COLO668 (cell line): ENCODE measurements at regions not wholly inside any gene's neighbourhood (a gene's known extent, or its start where the extent isn't known, plus 50 kb on each side); places are given as distances from the start of the nearest gene placed in this dataset.
"Not testable (repeated sequence)": the region's sequence is repeated elsewhere in the genome, so short reads cannot be mapped to it uniquely, and the experiment has no call there.

Experiments used
- DNase-seq: peaks from one replicate; lab custom pipeline; 2025; ENCODE audit not compliant: unreplicated experiment; lab: John Stamatoyannopoulos, UW

DNA sequence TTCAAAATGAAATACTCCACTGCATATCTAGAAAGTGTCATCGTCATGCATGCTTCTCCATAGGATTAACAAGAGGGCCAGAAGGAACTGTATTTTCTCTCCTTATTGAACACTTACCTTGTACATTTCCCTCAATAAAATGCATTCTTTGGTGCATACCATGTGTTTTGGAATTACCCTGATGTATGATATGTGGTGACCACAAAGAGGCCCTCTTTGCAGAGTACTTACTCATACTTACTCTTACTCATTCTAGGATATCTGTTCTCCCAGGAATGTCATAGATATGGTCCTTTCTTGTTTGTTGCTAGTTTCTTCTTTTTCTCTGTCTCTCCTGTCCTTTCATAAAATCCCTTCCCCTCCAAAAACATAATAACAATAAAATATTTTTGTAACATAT is 1087.1 kb upstream of the POT1 start:
- no peak for DNase-seq

DNA sequence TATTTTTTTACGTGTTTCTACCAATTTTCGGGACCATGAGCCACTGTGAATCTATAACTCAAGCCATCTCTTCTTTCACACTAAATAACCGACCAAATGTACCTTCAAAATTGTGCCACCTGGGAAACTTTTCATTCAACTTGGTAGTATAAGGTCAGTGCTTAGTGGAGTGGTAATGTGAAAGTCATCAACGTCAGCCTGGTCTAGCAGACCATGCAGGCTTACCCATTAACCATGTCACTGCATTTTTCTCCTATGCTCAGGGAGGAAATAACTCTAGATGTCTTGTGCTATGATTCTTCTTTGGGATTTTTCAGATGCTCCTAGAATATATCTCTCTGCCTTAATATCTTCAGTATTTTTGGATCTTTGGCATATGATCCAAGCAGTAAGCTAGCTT is 1075.4 kb upstream of the POT1 start:
- no peak for DNase-seq

DNA sequence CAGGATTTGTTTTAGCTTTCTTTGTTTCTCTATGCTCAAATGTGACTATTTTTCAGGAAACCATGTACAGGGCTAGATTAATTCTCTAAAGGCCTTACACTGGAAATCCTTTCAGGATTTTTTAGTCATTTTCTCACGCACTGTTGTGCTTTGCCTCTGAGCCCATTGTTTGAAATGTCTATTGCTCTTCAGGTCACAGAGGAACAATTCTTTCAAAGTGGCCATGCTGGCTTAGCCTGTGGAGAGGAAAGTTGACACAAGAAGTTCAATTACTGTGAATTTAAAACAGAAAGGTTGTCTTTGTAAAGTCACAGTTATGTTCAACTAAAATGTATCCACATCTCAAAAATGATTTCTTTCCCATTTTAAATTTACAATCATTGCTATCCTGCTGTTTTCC is 1071.7 kb upstream of the POT1 start:
- no peak for DNase-seq

DNA sequence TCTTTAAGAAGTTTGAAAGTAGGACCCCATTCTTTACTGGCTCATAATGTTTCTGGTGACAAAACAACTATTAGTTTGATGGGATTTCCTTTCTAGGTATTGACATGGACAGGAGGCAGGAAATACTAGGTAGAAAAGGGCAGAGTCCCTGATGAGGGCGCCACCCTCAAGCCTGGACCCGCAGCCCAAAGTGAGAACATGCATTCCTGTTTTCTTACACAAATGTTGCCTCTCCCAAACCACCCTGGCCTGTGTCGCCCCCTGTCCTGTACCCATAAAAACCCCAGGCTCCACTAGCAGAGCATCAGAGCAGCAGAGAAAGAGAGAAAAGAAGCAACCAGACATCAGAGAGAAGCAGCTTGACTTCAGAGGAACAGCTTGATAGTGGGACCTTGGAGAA is 1055.2 kb upstream of the POT1 start:
- DNase-seq, result no peak

DNA sequence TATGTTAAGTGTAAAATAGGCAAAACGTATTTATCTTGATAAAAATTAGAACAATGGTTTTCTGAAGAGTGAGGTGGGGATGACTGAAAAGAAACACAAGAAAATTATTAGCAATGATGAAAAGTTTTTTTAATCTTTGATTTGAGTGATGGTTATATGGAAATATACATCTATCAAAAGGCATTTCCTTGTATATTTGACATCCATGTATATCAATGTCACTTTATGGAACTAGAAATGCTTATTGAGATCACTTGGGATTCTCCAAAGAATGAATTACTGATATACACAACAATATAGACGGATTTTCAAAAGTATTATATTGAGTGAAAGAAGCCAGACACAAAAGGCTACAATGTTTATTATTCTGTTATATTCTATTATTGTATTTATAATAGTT is 1042.0 kb upstream of the POT1 start:
- no peak for DNase-seq

DNA sequence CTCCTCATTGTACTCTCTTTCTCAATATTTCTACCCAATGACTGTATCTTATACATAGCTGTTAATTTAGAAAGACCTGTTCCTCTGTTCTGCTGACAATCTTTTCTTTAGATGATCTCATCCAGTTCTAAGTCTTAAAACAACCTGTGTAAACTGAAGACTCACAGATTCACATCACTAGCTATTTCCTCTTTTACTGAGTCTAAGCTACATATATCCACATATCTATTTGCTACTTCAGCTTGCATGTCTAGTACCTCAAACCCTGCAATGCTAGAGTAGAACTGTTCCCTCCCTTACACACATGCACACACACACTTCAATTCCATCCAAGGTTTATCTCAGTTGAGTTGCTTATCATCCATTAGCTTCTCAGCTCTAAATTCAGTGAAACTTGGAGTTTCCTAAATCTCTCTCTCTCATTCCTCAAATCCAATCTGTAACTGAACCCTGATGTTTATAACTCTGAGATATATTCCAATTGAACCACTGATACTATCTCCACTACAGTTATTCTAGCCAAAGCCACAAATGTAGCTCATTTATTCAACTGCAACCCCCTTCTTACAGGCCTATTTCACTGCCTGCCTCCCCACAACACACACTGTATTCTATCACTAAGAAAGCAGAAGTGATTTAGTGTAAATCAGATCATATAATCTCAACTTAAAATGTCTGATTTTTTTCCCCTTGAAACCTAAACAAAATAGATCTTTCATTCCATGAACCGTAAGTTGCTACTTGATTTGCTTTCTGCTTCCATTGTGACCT is 1036.8 kb upstream of the POT1 start:
- DNase-seq, result no peak

DNA sequence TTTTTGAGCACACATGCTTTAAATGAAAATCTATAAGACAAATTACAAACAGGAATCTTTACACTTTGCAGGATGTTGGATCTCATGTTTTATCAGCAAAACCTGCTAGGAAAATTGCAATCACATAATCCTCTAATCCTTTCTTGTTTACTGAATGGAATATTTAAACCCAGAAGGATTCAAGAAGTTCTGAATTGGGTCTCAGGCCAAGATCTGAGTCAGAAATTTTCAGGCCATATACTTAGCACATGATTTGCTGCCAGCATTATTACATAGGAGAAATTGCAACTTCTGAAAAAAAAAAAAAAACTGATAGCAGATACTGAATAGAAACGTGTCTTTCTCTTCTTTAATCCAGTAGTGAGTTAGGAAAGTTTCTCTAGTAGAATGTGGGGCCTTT is 1005.3 kb upstream of the POT1 start:
- DNase-seq, result no peak

DNA sequence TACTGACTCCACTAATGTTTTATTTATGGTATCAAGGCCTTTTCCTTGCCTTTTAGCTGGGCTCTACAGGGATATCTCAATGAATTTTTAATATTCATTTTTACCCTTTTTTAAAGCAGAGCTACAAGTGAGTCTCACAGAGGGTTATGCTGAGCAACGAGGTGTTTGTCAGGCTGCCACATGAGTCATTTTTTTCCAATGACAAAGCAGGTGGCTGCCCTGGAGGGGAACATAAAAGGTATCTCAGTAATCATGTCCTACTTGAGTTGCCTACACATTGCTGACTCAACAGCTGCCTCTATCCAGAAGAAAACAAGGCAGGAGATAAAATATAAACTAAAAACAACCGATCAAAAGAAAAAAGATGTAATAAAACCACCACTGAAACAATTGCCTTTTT is 1004.9 kb upstream of the POT1 start:
- peak; percentile 53 for DNase-seq

DNA sequence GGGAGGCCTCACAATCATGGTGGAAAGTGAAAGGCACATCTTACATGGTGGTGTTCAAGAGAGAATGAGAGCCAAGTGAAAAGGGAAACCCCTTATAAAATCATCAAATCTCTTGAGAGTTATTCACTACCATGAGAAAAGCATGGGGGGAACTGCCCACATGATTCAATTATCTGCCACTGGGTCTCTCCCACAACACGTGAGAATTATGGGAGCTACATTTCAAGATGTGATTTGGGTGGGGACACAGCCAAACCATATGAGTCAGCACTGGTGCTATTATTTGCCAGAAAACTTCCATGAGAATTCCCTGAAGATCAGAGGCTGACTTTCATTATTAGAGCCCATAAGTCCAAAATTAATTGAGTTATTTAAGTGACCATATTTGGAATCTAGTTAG is 1001.2 kb upstream of the POT1 start:
- DNase-seq, result no peak

DNA sequence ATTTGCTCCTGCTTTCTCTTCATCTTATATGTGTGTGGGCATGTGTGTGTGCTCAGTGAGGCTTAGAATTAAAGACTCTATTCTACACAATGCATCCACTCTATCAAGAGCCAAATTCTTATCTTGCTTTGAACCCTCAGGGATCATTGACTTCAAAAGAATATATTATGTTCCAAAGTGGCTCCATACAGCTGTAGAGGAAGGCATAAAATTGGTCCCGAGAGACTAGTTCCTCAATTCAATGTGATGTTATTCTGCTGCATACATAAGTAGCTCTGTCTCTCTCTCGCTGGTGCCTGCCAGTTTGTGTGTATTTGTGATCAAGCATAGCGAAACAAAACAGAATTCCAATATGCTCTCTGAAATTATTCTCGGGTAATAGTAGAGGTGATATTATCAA is 997.9 kb upstream of the POT1 start:
- DNase-seq, result no peak

DNA sequence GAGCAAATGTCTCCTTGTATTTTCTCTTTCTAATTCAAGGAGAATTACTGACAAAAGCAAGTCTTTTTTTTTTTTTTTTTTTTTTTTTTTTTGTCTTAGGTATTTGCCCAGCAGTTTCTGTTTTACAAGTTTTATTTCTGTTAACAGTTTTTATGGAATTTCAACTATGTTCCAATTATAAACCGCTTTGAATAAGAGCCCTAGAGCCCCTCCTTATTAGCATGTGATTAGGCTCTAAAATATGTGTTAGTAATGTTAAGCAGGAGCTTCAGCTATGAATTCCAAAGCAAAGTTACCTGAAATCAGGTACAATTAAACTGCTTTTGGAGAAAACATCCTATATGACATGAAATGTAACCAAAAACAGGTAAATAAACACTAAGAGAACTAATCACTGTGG is 997.0 kb upstream of the POT1 start:
- DNase-seq, result no peak

DNA sequence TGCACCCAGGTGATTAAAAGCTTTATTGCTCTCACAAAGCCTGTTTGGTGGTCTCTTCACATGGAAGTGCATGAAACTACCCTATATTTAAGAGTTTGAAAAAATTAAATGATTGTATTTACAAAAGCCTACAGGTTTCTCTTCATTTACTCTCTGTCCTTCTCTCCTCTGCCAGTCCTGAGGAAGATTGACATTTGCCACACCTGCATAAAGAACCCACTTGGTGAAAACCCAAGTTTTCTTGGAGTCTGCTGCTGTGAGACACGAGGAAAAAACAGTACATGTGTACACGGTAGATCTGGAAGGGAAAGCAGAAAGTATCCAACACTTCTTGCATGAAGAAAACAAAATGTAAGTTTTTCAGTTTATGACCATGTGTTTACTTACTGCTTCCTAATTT is 994.4 kb upstream of the POT1 start:
- DNase-seq, result no peak

DNA sequence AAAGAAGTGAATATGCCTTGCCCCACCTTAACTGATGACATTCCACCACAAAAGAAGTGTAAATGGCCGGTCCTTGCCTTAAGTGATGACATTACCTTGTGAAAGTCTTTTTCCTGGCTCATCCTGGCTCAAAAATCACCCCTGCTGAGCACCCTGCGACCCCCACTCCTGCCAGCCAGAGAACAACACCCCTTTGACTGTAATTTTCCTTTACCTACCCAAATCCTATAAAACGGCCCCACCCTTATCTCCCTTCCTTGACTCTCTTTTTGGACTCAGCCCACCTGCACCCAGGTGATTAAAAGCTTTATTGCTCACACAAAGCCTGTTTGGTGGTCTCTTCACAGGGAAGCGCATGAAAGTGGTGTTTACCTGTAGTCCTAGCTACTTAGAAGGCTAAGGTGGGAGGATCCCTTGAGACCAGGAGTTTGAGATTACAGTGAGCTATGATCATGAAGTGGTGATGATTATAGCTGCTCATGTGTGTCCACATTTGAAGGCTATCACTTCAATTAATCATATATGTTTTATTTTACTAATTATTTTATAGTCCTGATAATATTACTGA is 985.8 kb upstream of the POT1 start:
- not testable (repeated sequence) for DNase-seq

DNA sequence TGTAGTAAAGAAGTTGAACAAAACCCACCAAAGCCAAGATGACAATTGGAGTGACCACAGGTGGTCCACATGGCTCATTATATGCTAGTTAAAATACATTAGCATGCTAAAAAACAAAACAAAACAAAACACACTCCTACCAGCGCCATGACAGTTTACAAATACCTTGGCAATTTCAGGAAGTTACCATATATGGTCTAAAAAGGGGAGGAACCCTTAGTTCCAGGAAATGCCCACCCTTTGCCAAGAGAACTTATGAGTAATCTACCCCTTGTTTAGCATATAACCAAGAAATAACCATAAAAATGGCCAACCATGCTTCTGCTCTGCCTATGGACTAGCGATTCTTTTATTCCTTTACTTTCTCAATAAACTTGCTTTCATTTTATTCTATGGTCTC is 979.1 kb upstream of the POT1 start:
- no peak for DNase-seq

DNA sequence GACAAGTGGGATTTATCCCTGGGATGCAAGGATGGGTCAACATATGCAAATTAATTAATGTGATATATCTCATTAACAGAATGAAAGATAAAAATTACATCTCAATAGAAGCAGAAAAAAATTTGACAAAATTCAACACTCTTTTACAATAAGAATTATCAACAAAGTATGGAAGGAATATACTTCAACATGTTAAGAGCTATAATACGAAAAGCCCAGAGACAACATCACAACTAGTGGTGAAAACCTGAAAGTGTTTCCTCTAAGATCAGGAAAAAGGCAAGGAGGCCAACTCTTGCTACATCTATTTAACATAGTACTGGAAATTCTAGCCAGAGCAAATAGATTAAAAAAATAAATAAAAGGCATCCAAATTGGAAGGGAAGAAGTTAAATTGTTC is 970.0 kb upstream of the POT1 start:
- DNase-seq, result no peak

DNA sequence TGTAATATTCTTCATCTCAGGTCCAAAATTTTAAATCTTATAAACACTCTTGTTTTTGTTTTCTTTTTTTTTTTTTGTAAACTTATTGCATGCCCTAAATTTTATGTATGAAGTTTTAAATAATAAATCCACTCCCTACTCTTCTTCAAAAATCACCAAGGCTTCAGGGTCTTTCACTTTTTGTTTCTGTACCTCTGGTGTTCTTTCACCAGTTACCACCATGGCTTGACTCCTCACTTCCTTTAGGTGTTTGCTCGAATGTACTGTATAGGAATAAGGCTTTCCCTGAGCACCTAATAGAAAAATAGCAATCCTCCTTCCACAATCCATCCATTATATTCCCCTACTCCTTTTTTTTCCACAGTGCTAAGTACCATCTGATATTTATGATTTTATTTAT is 962.8 kb upstream of the POT1 start:
- DNase-seq, result no peak

DNA sequence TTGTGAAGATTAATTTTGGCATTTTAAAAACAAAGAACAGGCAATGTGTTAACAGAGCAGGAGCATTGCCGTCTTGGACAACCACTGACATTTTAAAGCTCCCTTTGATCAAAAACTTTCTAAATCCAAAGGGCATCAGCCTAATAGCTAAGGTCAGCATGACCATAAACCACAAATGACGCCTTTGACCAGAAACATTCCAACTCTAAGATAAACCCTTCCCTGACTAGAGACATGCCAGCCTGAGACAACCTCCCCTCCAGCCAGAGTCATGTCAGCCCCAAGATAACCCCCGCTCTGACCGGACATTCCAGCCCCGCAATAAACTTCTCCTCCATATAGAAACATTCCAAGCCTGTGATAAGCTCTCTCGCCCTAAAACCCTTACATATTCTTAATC is 949.4 kb upstream of the POT1 start:
- DNase-seq, result no peak

DNA sequence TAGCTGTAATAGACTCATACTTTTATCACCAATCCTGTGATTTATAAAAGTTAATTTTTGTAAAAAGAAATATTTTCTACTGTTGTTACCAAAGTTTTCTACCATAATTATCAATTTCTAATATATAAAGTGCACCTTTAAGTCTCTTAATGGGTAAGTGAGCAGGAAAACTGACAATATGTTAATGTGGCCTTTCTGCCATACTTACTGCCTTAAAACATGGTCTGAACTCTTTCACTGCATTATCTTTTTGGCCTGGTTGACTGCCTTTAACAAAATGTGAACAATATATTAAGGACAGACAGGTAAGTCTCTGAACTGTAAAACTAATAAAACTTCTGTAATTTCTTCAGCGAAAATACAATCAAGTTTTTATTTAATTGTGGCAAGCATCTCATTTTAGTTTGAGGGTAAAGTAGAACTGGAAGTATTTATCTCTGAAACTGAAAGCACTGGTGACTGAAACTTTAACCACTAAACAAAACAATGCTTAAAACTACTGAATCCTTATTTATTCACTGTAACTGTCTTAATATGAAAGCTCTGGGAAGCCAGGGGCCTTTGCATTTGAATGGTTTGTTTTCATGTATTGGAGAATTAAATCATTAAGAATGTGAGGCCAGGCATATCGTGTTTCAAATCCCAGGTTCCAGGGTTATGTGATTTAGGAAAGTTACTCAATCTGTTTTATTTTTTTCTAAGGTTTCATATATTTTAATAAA is 948.8 kb upstream of the POT1 start:
- DNase-seq, result no peak

DNA sequence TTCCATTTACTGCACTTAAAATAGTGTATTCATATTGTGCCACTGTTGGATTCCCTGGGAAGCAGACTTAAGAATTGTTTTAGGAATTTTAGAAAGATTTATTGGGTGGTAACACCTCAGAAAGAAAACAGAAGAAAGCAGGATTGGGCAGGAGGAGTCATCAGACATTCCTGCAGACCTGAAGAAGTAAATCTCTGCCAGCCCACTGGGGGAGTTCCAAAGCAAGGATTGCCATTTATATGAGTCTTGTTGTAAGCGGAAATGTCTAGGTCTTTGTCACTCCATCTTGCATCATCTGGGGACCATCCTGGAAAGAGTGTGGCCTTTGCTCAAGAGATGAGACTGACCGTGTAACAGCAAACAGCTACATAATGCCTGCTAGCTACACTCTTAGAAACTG is 947.6 kb upstream of the POT1 start:
- DNase-seq, result no peak

DNA sequence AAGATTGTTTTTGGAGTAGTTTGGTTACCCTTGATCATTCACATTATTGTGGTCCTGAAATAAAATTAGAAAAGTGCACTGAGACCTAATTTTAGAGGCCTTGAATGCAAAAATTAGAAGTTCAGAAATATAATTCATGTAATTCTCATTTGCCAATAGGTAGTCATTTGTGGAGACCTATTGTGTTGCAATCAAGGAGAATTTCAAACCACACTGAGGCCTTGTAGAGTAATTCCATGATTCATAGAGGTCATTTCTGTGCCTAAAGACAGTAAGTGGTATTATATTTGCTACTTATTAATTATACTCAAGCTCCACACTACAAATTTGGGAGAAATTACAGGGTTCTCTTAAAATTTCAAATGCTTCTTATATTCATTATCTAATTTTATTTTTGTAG is 946.8 kb upstream of the POT1 start:
- DNase-seq, result no peak

DNA sequence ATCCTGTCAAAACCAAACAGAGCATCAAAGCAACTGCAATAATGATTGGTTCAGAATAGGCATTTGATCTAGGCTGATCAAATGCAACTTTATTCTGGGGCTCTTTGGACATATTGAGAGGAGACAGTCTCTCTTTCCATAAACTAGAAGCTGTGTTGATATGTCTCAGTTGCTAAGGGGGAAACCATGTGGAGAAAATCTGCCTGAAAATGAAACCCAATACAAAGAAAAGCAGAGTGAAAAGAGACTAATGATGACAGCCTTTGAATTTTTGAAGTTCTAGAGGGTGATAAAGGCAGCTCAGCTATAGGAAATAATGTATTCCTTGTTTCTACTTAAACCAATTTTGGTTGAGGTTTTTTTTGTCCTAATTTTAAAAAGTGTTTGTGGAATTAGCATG is 941.8 kb upstream of the POT1 start:
- DNase-seq, result no peak

DNA sequence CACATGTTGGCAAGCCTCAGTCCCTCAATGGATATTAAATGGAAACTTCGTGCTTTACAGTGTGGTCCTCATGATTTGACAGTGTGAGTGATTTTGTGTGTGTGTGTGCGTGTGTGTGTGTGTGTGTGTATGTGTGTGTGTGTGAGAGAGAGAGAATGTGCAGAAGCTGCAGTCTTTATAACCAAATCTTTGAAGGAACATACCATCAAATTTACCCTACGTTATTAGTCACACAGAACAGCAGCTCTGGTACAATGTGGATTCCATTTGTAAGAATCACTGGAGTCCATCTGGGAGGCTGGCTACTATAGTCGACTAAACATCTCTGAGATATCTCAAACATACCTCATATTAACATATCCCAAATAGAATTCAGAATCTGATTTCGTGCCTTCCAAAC is 928.0 kb upstream of the POT1 start:
- DNase-seq, result no peak

DNA sequence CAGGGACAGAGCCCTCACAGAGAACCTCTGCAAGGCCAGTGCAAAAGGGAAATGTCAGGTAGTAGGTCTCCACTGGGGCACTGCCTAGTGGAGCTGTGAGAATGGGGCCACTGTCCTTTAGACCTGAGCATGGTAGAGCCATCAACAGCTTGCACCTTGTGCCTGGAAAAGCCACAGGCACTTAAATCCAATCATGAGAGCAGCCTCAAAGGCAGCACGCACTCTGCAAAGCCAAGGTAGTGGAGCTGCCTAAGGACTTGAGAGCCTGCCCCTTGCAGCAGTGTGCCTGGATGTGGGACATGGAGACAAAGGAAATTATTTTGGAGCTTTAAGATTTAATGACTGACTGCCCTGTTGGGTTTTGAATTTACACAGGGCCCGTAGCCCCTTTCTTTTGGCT is 918.5 kb upstream of the POT1 start:
- no peak for DNase-seq
